RPMI8226 (cell line): ENCODE measurements at regions not wholly inside any gene's neighbourhood (a gene's known extent, or its start where the extent isn't known, plus 50 kb on each side); places are given as distances from the start of the nearest gene placed in this dataset.
A peak's percentile ranks its signal among the peaks of the same experiment; 100 is the strongest.
"Not testable (repeated sequence)": the region's sequence is repeated elsewhere in the genome, so short reads cannot be mapped to it uniquely, and the experiment has no call there.

Experiments
- DNase-seq: peaks from one replicate; pipeline ENCODE4 v3.0.0-alpha.2; 2015

- no peak for DNase-seq
Measured at GRCh38 chr18:14964002-14964401, 216.0 kb downstream of the ANKRD30B start.

- no peak for DNase-seq
Measured at GRCh38 chr18:14964406-14964805, 216.4 kb downstream of the ANKRD30B start.

- not testable (repeated sequence) for DNase-seq
Measured at GRCh38 chr18:14964976-14965375, 217.0 kb downstream of the ANKRD30B start.

- no peak for DNase-seq
Measured at GRCh38 chr18:14965553-14965952, 217.6 kb downstream of the ANKRD30B start.

- not testable (repeated sequence) for DNase-seq
Measured at GRCh38 chr18:14967246-14967645, 219.3 kb downstream of the ANKRD30B start.

- no peak for DNase-seq
Measured at GRCh38 chr18:14969500-14969899, 221.5 kb downstream of the ANKRD30B start.

- DNase-seq: no peak
Measured at GRCh38 chr18:14970027-14970426, 222.1 kb downstream of the ANKRD30B start.

- DNase-seq: peak; percentile 42
Measured at GRCh38 chr18:14971461-14972185, 223.7 kb downstream of the ANKRD30B start.

- not testable (repeated sequence) for DNase-seq
Measured at GRCh38 chr18:14973421-14973820, 225.4 kb downstream of the ANKRD30B start.

GRCh38 chr18:14974088-14974487 is 226.1 kb downstream of the ANKRD30B start:
- DNase-seq: peak; percentile 17

GRCh38 chr18:14974576-14974975 is 226.6 kb downstream of the ANKRD30B start:
- DNase-seq: peak; percentile 58

GRCh38 chr18:14975431-14975830 is 227.5 kb downstream of the ANKRD30B start:
- peak; percentile 63 for DNase-seq

GRCh38 chr18:14976736-14977430 is 228.9 kb downstream of the ANKRD30B start:
- peak; percentile 15 for DNase-seq

- no peak for DNase-seq
Measured at GRCh38 chr18:14978191-14978590, 230.2 kb downstream of the ANKRD30B start.

- peak; percentile 74 for DNase-seq
Measured at GRCh38 chr18:14978962-14979535, 231.1 kb downstream of the ANKRD30B start.

GRCh38 chr18:14979875-14980274 is 231.9 kb downstream of the ANKRD30B start:
- no peak for DNase-seq

- not testable (repeated sequence) for DNase-seq
Measured at GRCh38 chr18:14984531-14984930, 236.6 kb downstream of the ANKRD30B start.

GRCh38 chr18:14985291-14986013 is 237.5 kb downstream of the ANKRD30B start:
- not testable (repeated sequence) for DNase-seq

GRCh38 chr18:14987377-14987776 is 239.4 kb downstream of the ANKRD30B start:
- not testable (repeated sequence) for DNase-seq

GRCh38 chr18:14987960-14988710 is 240.2 kb downstream of the ANKRD30B start:
- DNase-seq: not testable (repeated sequence)

GRCh38 chr18:14989569-14989968 is 241.6 kb downstream of the ANKRD30B start:
- DNase-seq: not testable (repeated sequence)

GRCh38 chr18:14991934-14992445 is 244.0 kb downstream of the ANKRD30B start:
- peak; percentile 30 for DNase-seq
